Activated T-helper 1 cell treated with anti-CD3 and anti-CD28 coated beads, Interleukin-12 subunit alpha, Interleukin-12 subunit beta, Interleukin-2, Interleukin-4 antibody, amounts not matched to agents 30 ng/mL and 10 ng/mL and 1 ng/mL, durations not matched to agents 14 hours and 24 hours and 36 hours (primary cell): ENCODE measurements at regions not wholly inside any gene's neighbourhood (a gene's known extent, or its start where the extent isn't known, plus 50 kb on each side); places are given as distances from the start of the nearest gene placed in this dataset.
"Not testable (repeated sequence)": the region's sequence is repeated elsewhere in the genome, so short reads cannot be mapped to it uniquely, and the experiment has no call there.

ENCODE experiments used
- DNase-seq: peaks from one replicate; pipeline ENCODE4 v3.0.0; 2021; ENCODE audit warnings: low spot score
- H3K27ac Mint-ChIP-seq: one replicate; pipeline ENCODE4 v1.8.0; 2021; ENCODE audit warnings: mild to moderate bottlenecking, mixed read lengths
- H3K27me3 Mint-ChIP-seq: one replicate; pipeline ENCODE4 v1.8.0; 2022; ENCODE audit warnings: mild to moderate bottlenecking, moderate library complexity, mixed read lengths; ENCODE audit not compliant: insufficient read depth
- H3K36me3 Mint-ChIP-seq: one replicate; pipeline ENCODE4 v1.8.0; 2021; ENCODE audit warnings: low read depth, mixed read lengths
- H3K4me1 Mint-ChIP-seq: one replicate; pipeline ENCODE4 v1.8.0; 2021; ENCODE audit warnings: low read depth, mixed read lengths
- H3K4me3 Mint-ChIP-seq: one replicate; pipeline ENCODE4 v1.8.0; 2021; ENCODE audit warnings: mild to moderate bottlenecking, moderate library complexity, mixed read lengths
- H3K9me3 Mint-ChIP-seq: one replicate; pipeline ENCODE4 v1.8.0; 2021; ENCODE audit warnings: mixed read lengths
- intact Hi-C: fragments of 100-400 bp; cut with micrococcal nuclease; formaldehyde crosslinking; loops from one replicate; pipeline ENCODE4 v1.15.1; 2024

DNA sequence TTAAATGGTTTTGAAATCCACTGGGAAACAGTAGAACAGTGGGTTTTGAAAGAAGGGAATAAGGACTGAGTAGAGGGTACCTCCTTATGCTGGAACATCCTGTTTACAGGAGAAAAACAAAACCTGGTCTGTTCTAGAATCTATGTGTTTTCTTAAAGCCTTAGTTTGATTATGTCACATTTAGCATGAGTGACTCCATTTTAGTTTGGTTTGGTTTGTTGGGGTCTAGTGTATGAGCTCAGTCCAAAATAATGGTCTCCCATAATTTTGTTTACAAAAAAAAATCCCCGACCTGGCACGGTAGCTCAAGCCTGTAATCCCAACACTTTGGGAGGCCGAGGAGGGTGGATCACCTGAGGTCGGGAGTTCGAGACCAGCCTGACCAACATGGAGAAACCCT lies 179.4 kb downstream of the FAM76B start:
- H3K4me1 Mint-ChIP-seq, H3K27ac Mint-ChIP-seq, DNase-seq, H3K27me3 Mint-ChIP-seq, H3K4me3 Mint-ChIP-seq, H3K36me3 Mint-ChIP-seq, H3K9me3 Mint-ChIP-seq, intact Hi-C loops: not testable (repeated sequence)

- no peak overlapping the region for H3K27ac Mint-ChIP-seq
- no peak for DNase-seq
- no peaks in the 10 kb centered on the region for H3K27me3 Mint-ChIP-seq
- H3K4me3 Mint-ChIP-seq, result no peak overlapping the region
- intact Hi-C loops, result no loop called here
- H3K9me3 Mint-ChIP-seq, result peaks cover 3% of the 10 kb centered on the region
- H3K36me3 Mint-ChIP-seq, result peaks cover 5% of the 10 kb centered on the region
- peaks cover 8% of the 10 kb centered on the region for H3K4me1 Mint-ChIP-seq
Observed at GRCh38 chr11:95608093-95608492, 181.5 kb downstream of the FAM76B start.

GRCh38 chr11:95606824-95607223 lies 182.8 kb downstream of the FAM76B start:
- Mint-ChIP-seq H3K27me3 (no peaks in the 10 kb centered on the region), H3K9me3 (no peaks in the 10 kb centered on the region), H3K4me3 (no peak overlapping the region), H3K36me3 (peaks cover 5% of the 10 kb centered on the region), H3K27ac (no peak overlapping the region), H3K4me1 (peaks cover 8% of the 10 kb centered on the region)
- no peak for DNase-seq
- intact Hi-C loops, result no loop called here

GRCh38 chr11:95605271-95605940 lies 184.2 kb downstream of the FAM76B start:
- Mint-ChIP-seq H3K4me1 (peaks cover 14% of the 10 kb centered on the region), H3K27me3 (no peaks in the 10 kb centered on the region), H3K27ac (no peak overlapping the region), H3K9me3 (no peaks in the 10 kb centered on the region), H3K4me3 (no peak overlapping the region), H3K36me3 (peaks cover 1% of the 10 kb centered on the region)
- no peak for DNase-seq
- intact Hi-C loops, result no loop called here

DNA sequence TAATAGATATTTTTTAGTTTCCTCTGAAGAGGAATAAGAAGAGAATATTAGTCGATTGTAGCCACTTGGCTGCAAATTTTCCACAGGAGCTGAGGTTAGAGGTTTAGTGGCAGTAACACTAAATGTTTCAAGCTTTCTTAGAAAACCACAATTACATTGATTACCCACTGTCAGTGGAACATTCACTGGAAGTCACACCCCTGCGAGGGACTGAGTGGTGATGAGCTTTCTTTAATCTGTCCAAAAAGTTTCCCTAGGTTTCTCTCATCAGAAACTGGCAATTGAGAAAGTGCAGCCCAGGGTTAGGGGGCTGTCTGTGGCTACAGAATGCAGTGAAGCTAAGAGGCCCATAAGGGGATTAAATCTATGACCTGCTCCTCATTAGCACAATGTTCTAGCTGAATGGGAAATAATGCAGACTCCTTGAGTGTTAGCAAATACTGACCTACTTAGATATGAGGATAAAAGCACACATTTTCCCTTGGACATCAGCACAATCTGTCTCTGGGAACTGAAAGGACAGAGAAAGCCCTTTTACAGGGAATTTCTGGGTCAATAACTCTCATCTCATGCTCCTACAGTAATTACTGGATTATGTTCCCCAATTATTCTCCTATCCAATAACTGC lies 189.5 kb downstream of the FAM76B start:
- H3K9me3 Mint-ChIP-seq, result peaks cover 15% of the 10 kb centered on the region

DNA sequence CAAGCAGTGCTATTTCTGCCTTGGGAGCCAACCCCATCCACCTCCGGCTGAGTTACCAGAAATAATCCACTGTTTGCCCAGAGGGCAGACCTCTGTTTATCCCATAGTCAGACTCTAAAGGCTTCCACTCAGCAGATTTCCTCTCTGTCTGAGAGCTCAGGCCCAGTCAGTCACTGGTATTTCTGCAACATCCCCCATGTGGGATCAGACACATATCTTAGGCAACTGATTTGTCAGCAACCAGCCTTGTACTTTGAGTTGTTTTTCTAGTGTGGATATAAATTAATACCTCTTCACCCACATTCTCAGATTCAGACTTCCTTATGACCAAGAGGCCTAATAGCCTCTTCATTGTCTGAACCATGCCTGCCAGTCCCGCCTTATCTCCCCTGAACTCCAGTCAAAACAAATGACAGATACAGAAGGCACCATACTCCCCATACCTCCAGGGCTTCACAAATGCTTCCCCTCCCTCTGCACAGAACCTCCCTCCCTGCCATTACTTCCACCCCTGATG lies 193.6 kb downstream of the FAM76B start:
- Mint-ChIP-seq H3K4me3 (no peak overlapping the region), H3K4me1 (peaks cover 21% of the 10 kb centered on the region), H3K27ac (peak overlapping the region; percentile 6), H3K9me3 (peaks cover 15% of the 10 kb centered on the region), H3K36me3 (peaks cover 6% of the 10 kb centered on the region), H3K27me3 (no peaks in the 10 kb centered on the region)
- DNase-seq, result no peak
- intact Hi-C loops, result no loop called here

More for the DNA sequence above, 189.5 kb downstream of the FAM76B start:
- intact Hi-C loops, result loop anchor here (1.0 to 2.0 kb wide), 3 partner anchors 15 to 115 kb away; no protein-coding TSS in a partner anchor
- Mint-ChIP-seq H3K36me3 (peaks cover 6% of the 10 kb centered on the region), H3K27ac (peak overlapping the region; percentile 84), H3K4me3 (no peak overlapping the region), H3K4me1 (peaks cover 21% of the 10 kb centered on the region), H3K27me3 (no peaks in the 10 kb centered on the region)
- DNase-seq, result no peak

DNA sequence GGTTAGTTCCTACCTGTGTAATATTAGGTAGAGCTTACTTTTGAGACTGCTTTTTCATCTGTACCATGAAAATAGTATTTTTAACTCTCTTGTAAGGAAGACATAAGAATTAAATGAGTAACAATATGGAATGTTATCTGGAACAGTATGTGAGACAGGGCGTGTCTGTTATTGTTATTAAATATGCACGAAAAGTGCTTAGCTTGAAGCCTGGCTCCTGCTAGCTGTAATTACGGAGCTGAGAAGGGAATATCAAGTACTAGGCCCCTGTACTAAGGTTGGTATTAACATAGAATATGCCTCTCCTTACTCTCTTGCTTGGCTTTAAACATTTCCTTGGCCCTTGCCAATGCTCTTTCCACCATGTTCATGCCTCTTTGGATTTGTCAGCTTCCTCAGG lies 194.0 kb downstream of the FAM76B start:
- no peak overlapping the region for H3K27ac Mint-ChIP-seq
- H3K4me1 Mint-ChIP-seq, result peaks cover 17% of the 10 kb centered on the region
- intact Hi-C loops, result no loop called here
- no peak overlapping the region for H3K4me3 Mint-ChIP-seq
- H3K27me3 Mint-ChIP-seq, result no peaks in the 10 kb centered on the region
- DNase-seq, result no peak
- H3K36me3 Mint-ChIP-seq, result peaks cover 6% of the 10 kb centered on the region
- peaks cover 15% of the 10 kb centered on the region for H3K9me3 Mint-ChIP-seq

DNA sequence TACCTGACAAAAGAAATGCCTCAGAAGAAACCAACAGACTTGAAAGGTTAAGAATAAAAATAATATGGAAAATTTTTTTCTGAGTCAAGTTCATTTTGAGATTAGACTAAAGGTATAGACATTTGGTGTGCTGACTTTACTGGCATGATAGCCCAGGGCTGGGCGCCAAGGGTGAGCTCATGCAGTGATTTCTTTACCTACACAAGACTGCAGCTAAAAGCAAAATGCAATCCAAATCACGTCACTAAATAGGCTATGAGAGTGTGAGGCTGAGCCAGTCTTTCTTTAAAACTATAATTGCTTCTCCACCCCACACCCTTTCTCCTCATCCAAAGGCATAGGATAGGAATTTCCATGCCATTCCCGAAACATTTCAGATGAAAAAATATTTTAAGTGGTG lies 196.5 kb downstream of the FAM76B start:
- Mint-ChIP-seq H3K4me3 (no peak overlapping the region), H3K27ac (no peak overlapping the region), H3K36me3 (peaks cover 6% of the 10 kb centered on the region), H3K4me1 (peaks cover 12% of the 10 kb centered on the region), H3K9me3 (peaks cover 15% of the 10 kb centered on the region), H3K27me3 (no peaks in the 10 kb centered on the region)
- intact Hi-C loops, result no loop called here
- DNase-seq, result no peak

DNA sequence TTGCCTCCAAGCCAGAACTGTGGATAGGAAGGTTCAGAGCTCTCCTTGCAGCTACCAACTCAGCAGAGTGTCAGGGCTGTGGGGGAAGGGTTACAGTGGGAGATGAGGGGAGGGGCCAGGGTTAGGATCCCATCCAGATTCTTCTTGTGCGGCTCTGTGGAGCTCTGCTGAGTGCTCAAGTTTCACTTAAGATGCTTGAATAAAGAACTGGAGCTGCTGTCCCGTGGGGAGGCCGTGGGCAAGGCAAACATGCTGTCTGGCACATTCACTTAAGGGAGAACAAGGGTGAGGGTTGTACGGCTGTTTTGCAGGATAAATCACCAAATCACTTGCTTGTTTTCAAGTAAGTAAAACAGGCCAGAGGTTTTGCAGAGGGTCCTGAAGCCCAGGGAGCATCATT lies 197.1 kb downstream of the FAM76B start:
- Mint-ChIP-seq H3K4me1 (peaks cover 18% of the 10 kb centered on the region), H3K9me3 (peaks cover 15% of the 10 kb centered on the region), H3K27me3 (no peaks in the 10 kb centered on the region), H3K27ac (no peak overlapping the region), H3K36me3 (peaks cover 6% of the 10 kb centered on the region), H3K4me3 (no peak overlapping the region)
- no peak for DNase-seq
- intact Hi-C loops, result no loop called here

DNA sequence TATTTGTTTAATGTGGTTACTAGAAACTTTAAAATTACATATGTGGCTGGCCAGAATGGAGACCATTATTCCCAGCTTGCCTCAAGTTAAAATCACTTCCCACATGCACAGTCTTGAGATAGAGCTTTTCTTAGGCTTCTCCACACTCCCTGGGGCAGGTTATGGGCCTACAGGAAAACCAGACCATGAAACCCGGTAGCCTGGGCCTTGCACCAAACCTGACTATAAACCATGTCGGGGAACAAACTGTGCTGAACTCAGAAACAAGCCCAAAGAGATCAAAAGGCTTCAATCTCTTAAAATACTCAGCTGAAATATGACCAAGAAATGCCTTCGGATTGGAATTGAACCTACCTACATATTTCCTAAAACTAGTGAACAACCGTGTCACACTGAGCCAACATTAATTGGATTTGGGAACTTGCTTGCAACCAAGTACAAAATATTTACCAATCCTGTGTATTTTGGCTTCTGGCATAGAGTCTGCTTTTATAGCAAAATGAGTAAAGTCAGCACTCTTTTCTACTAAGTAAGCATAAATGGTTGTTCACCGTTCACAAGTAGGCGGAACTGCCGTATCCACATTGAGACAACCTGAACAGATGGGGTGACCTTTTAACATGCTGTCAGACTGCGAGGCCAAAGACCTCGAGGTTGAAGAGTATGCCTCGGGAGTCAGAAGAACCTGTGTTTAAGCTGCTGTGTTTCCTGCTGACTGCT lies 199.5 kb downstream of the FAM76B start:
- H3K4me3 Mint-ChIP-seq, result no peak overlapping the region
- intact Hi-C loops, result no loop called here
- no peak for DNase-seq

GRCh38 chr11:95588821-95589220 lies 200.8 kb downstream of the FAM76B start:
- intact Hi-C loops, result no loop called here
- H3K27me3 Mint-ChIP-seq, result no peaks in the 10 kb centered on the region
- H3K27ac Mint-ChIP-seq, result peak overlapping the region; percentile 25
- H3K4me1 Mint-ChIP-seq, result peaks cover 32% of the 10 kb centered on the region
- H3K9me3 Mint-ChIP-seq, result peaks cover 4% of the 10 kb centered on the region
- no peak overlapping the region for H3K4me3 Mint-ChIP-seq
- no peak for DNase-seq
- peaks cover 4% of the 10 kb centered on the region for H3K36me3 Mint-ChIP-seq

More for the DNA sequence above, 199.5 kb downstream of the FAM76B start:
- no peak overlapping the region for H3K27ac Mint-ChIP-seq
- H3K9me3 Mint-ChIP-seq, result peaks cover 2% of the 10 kb centered on the region
- H3K36me3 Mint-ChIP-seq, result peaks cover under 1% of the 10 kb centered on the region
- no peaks in the 10 kb centered on the region for H3K27me3 Mint-ChIP-seq
- H3K4me1 Mint-ChIP-seq, result peaks cover 20% of the 10 kb centered on the region

GRCh38 chr11:95586661-95587060 lies 202.9 kb downstream of the FAM76B start:
- Mint-ChIP-seq H3K9me3 (peaks cover 14% of the 10 kb centered on the region), H3K27ac (no peak overlapping the region), H3K36me3 (peaks cover 7% of the 10 kb centered on the region), H3K27me3 (no peaks in the 10 kb centered on the region), H3K4me1 (peaks cover 32% of the 10 kb centered on the region), H3K4me3 (no peak overlapping the region)
- DNase-seq, result no peak
- intact Hi-C loops, result no loop called here

- Mint-ChIP-seq H3K9me3 (peaks cover 16% of the 10 kb centered on the region), H3K4me3 (no peak overlapping the region), H3K36me3 (peaks cover 7% of the 10 kb centered on the region)
Observed at GRCh38 chr11:95586155-95586554, 203.4 kb downstream of the FAM76B start.

More at GRCh38 chr11:95586155-95586554, 203.4 kb downstream of the FAM76B start:
- intact Hi-C loops, result no loop called here
- Mint-ChIP-seq H3K4me1 (peaks cover 32% of the 10 kb centered on the region), H3K27me3 (no peaks in the 10 kb centered on the region), H3K27ac (no peak overlapping the region)
- DNase-seq, result no peak
